ENCODE measurements at regions not wholly inside any gene's neighbourhood (a gene's known extent, or its start where the extent isn't known, plus 50 kb on each side); places are given as distances from the start of the nearest gene placed in this dataset.

DNA sequence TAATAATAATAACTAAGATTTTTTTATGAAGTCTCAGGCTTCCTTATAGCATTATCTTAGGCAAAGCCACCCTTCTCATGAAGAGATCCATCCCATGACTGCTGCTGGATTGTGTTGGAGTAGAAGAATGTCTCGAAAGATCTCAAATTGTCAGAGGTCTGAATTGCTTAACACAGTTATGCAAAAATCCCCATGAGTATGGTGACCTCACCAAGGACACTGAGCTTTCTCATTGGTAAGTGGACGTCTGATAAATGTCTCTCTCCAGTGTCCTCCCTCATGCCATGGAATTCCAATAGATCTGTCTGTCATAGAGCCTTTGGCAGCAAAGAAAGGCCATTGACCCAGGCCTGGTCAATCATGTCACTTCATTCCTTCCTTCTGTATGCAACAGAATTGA is 264.5 kb downstream of the CDH11 start:
- TF ChIP-seq ZFX (IDR thresholded peaks at IDR 0.05), result no peak
- TF ChIP-seq, protein P1, sequence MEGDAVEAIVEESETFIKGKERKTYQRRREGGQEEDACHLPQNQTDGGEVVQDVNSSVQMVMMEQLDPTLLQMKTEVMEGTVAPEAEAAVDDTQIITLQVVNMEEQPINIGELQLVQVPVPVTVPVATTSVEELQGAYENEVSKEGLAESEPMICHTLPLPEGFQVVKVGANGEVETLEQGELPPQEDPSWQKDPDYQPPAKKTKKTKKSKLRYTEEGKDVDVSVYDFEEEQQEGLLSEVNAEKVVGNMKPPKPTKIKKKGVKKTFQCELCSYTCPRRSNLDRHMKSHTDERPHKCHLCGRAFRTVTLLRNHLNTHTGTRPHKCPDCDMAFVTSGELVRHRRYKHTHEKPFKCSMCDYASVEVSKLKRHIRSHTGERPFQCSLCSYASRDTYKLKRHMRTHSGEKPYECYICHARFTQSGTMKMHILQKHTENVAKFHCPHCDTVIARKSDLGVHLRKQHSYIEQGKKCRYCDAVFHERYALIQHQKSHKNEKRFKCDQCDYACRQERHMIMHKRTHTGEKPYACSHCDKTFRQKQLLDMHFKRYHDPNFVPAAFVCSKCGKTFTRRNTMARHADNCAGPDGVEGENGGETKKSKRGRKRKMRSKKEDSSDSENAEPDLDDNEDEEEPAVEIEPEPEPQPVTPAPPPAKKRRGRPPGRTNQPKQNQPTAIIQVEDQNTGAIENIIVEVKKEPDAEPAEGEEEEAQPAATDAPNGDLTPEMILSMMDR (conservative IDR thresholded peaks at IDR 0.05), result no peak
- H3K27ac ChIP-seq, result no peak overlapping the region

GRCh38 chr16:64853551-64853950 is 268.3 kb downstream of the CDH11 start:
- no peak overlapping the region for H3K27ac ChIP-seq
- TF ChIP-seq ZFX (IDR thresholded peaks at IDR 0.05), result no peak
- TF ChIP-seq, protein P1 (conservative IDR thresholded peaks at IDR 0.05), result no peak

GRCh38 chr16:64846966-64847365 is 274.9 kb downstream of the CDH11 start:
- no peak overlapping the region for H3K27ac ChIP-seq
- TF ChIP-seq, protein P1 (conservative IDR thresholded peaks at IDR 0.05), result no peak
- TF ChIP-seq ZFX (IDR thresholded peaks at IDR 0.05), result no peak

GRCh38 chr16:64845071-64845470 is 276.8 kb downstream of the CDH11 start:
- no peak for TF ChIP-seq ZFX (IDR thresholded peaks at IDR 0.05)
- TF ChIP-seq, protein P1 (conservative IDR thresholded peaks at IDR 0.05), result no peak
- no peak overlapping the region for H3K27ac ChIP-seq

DNA sequence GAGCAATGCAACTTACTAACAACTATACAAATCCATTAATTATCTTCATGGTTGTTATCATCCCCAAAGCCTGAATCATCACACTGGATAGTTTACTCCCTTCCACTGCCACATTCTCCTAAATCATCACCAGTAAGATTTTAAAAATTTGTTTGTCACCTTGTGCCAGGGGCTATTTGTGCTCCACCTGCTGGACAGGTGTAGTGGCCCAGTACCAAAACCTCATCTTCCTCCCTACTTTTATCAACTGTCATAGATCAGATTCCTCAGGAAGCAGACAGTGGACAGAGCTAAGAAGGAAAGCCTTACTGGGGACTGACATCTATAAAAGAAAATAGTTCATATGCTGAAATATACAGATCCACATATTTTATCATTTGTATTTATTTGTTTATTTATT is 280.4 kb downstream of the CDH11 start:
- TF ChIP-seq, protein P1 (conservative IDR thresholded peaks at IDR 0.05), result peak; percentile 29
- TF ChIP-seq ZFX (IDR thresholded peaks at IDR 0.05), result no peak
- no peak overlapping the region for H3K27ac ChIP-seq

DNA sequence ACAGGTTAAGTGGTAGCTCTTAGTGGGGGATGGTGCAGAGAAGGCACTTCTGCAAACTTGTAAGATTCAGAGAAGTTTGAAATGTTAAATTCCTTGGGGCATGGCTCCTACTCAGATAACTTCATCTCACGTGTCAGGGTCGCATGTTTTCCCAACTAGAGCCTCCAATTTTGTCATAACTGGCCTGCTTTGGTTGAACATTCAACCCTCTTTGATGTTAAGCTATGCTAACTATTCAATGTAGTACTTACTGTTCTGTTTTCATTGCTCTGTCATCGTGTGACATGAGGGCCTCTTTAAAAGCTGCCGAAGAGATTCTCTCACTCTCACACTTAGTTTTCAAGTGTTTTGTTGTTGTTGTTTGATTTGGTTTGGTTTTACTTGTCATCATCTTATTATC is 280.8 kb downstream of the CDH11 start:
- no peak for TF ChIP-seq ZFX (IDR thresholded peaks at IDR 0.05)
- TF ChIP-seq, protein P1 (conservative IDR thresholded peaks at IDR 0.05), result no peak
- H3K27ac ChIP-seq, result no peak overlapping the region

DNA sequence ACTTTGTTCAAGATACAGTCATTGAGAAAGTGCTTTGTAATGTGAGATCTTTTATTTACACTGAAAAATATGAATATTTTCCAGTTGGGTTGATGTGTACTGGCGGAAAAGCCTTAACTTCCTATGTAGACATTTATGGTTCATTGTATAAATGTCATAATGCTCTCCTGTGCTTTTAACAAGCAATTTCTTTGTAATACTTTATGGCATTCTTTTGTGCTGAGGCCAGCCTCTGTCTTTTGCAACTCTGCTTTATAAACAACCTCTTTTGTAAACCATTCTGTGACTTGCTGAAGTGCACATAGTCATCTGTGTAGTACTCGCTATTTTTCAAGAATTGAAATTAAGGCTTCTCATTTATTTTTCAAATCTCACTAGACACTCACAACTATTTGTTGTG is 291.2 kb downstream of the CDH11 start:
- TF ChIP-seq ZFX (IDR thresholded peaks at IDR 0.05), result no peak
- TF ChIP-seq, protein P1 (conservative IDR thresholded peaks at IDR 0.05), result no peak

More for the DNA sequence above, 291.2 kb downstream of the CDH11 start:
- H3K27ac ChIP-seq, result no peak overlapping the region

Data from C4-2B (cell line).